Central memory CD8-positive, alpha-beta T cell (primary cell): ENCODE measurements at regions not wholly inside any gene's neighbourhood (a gene's known extent, or its start where the extent isn't known, plus 50 kb on each side); places are given as distances from the start of the nearest gene placed in this dataset.
A peak's percentile ranks its signal among the peaks of the same experiment; 100 is the strongest.

Experiments used
- ATAC-seq: fragments of 150-1000 bp; cut with Tn5 transposase; replicated peaks from 2 replicates; pipeline ENCODE4 v1.10.0; 2022; ENCODE audit warnings: mild to moderate bottlenecking, moderate FRiP score, moderate number of reproducible peaks; ENCODE audit not compliant: poor library complexity, severe bottlenecking; ENCODE audit errors: extremely low read depth
- DNase-seq, 2 donors: peaks; one replicate each; pipeline ENCODE4 v3.0.0; 2021; ENCODE audit warnings: low spot score in 2 of 2
- H3K27ac Mint-ChIP-seq: one replicate; pipeline ENCODE4 v1.8.0; 2022; ENCODE audit warnings: low read depth, mild to moderate bottlenecking, moderate library complexity, mixed read lengths
- H3K27me3 Mint-ChIP-seq: one replicate; pipeline ENCODE4 v1.8.0; 2022; ENCODE audit warnings: mixed read lengths
- H3K36me3 Mint-ChIP-seq: one replicate; pipeline ENCODE4 v1.8.0; 2022; ENCODE audit warnings: mild to moderate bottlenecking, moderate library complexity, mixed read lengths; ENCODE audit not compliant: insufficient read depth
- H3K4me1 Mint-ChIP-seq: one replicate; pipeline ENCODE4 v1.8.0; 2022; ENCODE audit warnings: mixed read lengths
- H3K4me3 Mint-ChIP-seq: one replicate; pipeline ENCODE4 v1.8.0; 2022; ENCODE audit warnings: mild to moderate bottlenecking, moderate library complexity, mixed read lengths
- H3K9me3 Mint-ChIP-seq: one replicate; pipeline ENCODE4 v1.8.0; 2022; ENCODE audit warnings: mixed read lengths

DNA sequence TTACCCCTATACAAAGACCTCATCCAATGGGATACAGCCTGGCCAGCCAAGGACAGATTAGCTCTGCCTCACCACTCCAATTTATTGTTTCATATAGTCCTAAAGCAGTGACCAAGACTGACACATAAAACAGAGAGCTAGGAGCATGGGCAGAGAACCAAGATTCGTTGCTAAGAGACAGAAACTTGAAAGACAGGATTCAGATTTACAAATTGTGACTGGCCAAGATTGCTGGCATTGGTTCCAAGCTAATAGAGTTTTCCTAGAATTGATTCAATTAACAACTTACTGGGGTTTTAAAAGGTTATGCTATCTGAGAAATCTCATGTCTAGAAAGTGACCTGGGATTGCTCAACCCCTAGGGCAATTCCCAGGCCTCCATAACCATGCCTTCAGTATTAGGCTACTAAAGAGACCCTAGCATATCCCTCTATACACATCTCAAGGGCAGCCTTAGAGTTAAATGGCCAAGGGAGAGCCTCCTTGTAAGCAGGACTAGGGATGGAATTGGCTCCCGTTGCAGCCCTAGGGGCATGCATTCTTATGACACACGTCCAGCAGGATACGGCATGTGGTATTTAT is 75.6 kb downstream of the ICOS start:
- Mint-ChIP-seq H3K27me3 (no peaks in the 10 kb centered on the region), H3K4me1 (peaks cover 7% of the 10 kb centered on the region), H3K4me3 (no peak overlapping the region), H3K27ac (no peak overlapping the region), H3K9me3 (peaks cover under 1% of the 10 kb centered on the region), H3K36me3 (peaks cover 3% of the 10 kb centered on the region)
- no peak for DNase-seq
- ATAC-seq: no peak

GRCh38 chr2:204015118-204015843 is 78.7 kb downstream of the ICOS start:
- H3K4me1 Mint-ChIP-seq: peaks cover 6% of the 10 kb centered on the region
- ATAC-seq (peak; percentile 70), DNase-seq (no peak)
- no peaks in the 10 kb centered on the region for H3K27me3 Mint-ChIP-seq
- H3K36me3 Mint-ChIP-seq: peaks cover 3% of the 10 kb centered on the region
- no peak overlapping the region for H3K4me3 Mint-ChIP-seq
- peak overlapping the region; percentile 10 for H3K27ac Mint-ChIP-seq
- H3K9me3 Mint-ChIP-seq: no peaks in the 10 kb centered on the region

- Mint-ChIP-seq H3K27me3 (no peaks in the 10 kb centered on the region), H3K27ac (no peak overlapping the region), H3K9me3 (no peaks in the 10 kb centered on the region), H3K4me3 (no peak overlapping the region), H3K36me3 (peaks cover 4% of the 10 kb centered on the region), H3K4me1 (peaks cover 6% of the 10 kb centered on the region)
- ATAC-seq (no peak), DNase-seq (no peak)
These were observed 82.2 kb downstream of the ICOS start for GRCh38 chr2:204018717-204019116.

DNA sequence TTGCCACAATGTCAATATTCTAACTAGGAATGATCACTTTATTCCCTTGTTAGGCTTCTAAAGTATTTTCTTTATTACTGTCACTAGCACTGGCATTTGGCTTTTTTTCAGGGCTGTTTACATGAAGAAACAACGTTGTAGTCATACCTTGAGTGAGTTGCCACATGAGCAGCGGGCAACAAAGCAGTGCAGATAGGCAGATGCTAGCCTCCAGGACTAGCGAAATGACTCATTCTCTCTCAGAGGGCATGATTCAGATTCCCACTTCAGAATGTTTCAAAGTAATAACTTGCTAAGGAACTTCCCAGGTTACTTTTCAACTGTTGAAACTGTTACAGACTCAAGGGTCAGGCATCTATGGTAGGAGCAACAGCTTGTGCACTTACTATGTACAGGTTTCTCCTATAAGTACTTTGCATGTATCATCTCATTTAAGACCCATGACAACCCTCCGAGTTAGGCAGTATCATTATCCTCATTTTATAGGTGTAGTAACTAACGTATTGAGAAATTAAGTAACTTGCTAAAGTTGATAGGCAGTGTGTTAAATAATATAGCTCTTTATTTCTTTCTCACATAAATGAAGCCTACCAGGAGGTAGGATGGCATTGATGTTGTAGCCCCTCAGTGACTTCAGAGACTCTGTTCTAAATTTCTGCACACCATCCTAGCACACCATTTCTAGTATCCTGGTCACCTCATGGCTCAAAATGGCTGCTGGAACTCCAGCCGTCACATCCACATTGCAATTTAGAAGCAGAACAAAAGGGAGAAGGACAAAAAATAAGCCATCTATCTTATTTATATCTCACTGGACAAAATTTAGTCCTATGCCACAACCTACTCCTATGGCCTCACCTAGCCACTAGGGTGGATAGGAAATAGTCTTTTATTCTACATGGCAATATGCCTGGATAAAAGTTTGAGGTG is 83.3 kb downstream of the ICOS start:
- Mint-ChIP-seq H3K9me3 (no peaks in the 10 kb centered on the region), H3K27ac (no peak overlapping the region), H3K4me1 (peaks cover 6% of the 10 kb centered on the region)

DNA sequence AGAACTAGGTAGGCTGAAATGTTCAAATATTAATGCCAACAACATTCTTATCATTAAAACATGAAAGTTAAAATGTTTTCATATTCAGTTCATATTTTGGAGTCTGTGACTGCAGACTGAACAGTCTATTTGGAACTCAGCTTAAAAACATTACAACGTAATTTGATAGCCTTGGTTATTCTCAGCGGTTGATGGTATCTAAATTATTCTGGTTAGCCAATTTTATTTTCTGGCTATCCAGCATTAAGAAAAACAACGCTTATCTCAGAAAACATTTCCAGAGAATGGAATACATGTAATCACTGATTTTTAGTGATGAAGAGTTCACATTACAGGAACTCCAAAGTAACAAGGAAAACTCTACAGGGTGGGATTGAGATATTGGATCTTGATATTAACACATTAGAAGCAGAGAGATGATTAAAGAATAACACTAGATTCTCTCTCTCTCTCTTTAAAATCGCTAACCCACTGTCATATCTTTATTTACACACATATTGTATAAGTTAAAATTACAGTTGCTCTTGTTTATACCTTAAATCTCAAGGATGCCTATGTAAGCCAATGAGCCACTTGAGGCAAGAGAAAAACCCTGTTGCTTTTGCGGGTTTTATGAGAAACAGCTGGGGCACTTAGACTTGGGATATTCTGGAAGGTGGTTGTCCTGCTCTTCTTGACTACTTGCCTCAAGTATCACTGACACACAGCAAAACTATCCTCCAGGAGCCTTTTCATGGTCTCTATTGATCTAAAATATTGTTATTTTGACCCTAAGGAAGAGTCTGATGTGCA is 84.9 kb downstream of the ICOS start:
- Mint-ChIP-seq H3K4me3 (no peak overlapping the region), H3K36me3 (peaks cover 2% of the 10 kb centered on the region), H3K9me3 (no peaks in the 10 kb centered on the region), H3K27me3 (no peaks in the 10 kb centered on the region), H3K27ac (no peak overlapping the region), H3K4me1 (peaks cover 3% of the 10 kb centered on the region)
- ATAC-seq (no peak), DNase-seq (no peak)

More for the DNA sequence above, 83.3 kb downstream of the ICOS start:
- DNase-seq: no peak
- no peak for ATAC-seq
- Mint-ChIP-seq H3K36me3 (peaks cover 4% of the 10 kb centered on the region), H3K27me3 (no peaks in the 10 kb centered on the region), H3K4me3 (no peak overlapping the region)

DNA sequence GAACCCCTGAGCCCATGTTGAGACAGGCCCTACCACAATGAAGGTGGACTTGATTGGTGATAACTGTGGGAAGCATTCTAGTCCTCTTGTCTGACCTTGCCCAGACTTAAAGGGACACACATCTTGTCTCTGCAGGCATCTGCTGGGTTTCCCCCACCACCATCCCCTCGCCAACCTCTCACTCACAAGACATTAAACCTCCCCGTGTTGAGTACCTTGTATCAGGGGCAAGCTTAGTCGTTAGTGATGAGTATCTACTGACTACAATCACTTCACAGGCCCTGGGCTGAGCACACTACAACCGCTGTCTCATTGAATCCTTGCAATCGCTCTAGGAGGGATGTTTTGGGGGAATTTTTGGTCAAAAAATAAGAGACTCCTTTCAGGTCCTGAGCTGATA is 86.0 kb downstream of the ICOS start:
- H3K36me3 Mint-ChIP-seq: peaks cover 2% of the 10 kb centered on the region
- no peaks in the 10 kb centered on the region for H3K27me3 Mint-ChIP-seq
- peaks cover 10% of the 10 kb centered on the region for H3K4me1 Mint-ChIP-seq
- no peak overlapping the region for H3K4me3 Mint-ChIP-seq
- no peaks in the 10 kb centered on the region for H3K9me3 Mint-ChIP-seq
- ATAC-seq: no peak
- H3K27ac Mint-ChIP-seq: no peak overlapping the region
- no peak for DNase-seq

DNA sequence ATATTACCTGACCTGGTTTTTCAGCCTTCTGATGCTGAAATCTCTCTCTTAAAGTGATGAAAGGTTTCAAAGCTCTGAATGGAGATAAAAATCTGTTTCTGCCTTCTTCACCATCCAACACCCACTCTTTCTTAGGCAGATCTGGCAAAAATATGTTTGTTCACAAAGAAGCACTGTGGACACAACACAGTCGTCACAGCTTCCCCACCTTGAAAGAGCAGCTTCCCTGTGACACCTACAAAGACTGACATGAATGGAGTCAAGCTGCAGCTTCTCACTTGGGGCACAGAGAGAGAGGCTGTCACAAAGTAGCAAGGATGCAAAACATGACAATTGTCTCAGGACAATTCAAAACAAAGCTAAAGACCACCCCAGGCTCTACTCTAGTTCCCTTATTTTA is 86.5 kb downstream of the ICOS start:
- Mint-ChIP-seq H3K36me3 (peaks cover 2% of the 10 kb centered on the region), H3K27me3 (no peaks in the 10 kb centered on the region), H3K27ac (no peak overlapping the region), H3K4me1 (peaks cover 10% of the 10 kb centered on the region), H3K4me3 (no peak overlapping the region), H3K9me3 (no peaks in the 10 kb centered on the region)
- DNase-seq (no peak), ATAC-seq (no peak)

- no peak overlapping the region for H3K4me3 Mint-ChIP-seq
- H3K27ac Mint-ChIP-seq: no peak overlapping the region
- H3K27me3 Mint-ChIP-seq: no peaks in the 10 kb centered on the region
- no peak for DNase-seq
- ATAC-seq: no peak
- H3K36me3 Mint-ChIP-seq: peaks cover 2% of the 10 kb centered on the region
- H3K4me1 Mint-ChIP-seq: peaks cover 10% of the 10 kb centered on the region
- no peaks in the 10 kb centered on the region for H3K9me3 Mint-ChIP-seq
These were observed 87.9 kb downstream of the ICOS start for GRCh38 chr2:204024503-204024902.

DNA sequence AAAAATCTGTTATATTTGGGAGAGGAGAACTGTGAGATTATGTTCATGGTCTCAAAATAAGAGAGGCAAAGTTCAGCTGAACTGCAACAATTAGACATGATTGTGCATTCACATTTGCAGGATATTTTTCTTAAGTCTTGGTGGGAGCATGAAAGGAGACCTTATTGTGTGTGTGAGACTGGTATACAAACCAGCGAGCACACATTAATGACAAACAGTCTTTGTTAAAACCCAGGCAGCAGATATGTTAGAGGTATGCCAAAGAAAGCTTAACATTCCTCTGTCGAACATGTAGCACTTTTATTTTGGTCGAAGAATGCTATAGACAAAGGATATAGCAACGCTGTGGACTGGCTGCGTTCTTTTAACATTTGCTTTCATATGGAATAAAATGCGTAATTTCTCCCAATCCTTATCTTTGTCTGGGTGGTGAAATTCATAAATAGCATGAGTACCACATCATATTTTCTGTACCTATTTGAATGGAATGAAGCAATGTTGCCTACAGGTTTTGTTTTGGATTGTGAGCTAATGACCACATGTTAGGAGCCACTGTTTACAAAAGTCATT is 88.4 kb downstream of the ICOS start:
- Mint-ChIP-seq H3K27ac (no peak overlapping the region), H3K9me3 (no peaks in the 10 kb centered on the region), H3K4me1 (peaks cover 10% of the 10 kb centered on the region), H3K4me3 (no peak overlapping the region), H3K27me3 (no peaks in the 10 kb centered on the region), H3K36me3 (peaks cover 2% of the 10 kb centered on the region)
- ATAC-seq (no peak), DNase-seq (no peak)

DNA sequence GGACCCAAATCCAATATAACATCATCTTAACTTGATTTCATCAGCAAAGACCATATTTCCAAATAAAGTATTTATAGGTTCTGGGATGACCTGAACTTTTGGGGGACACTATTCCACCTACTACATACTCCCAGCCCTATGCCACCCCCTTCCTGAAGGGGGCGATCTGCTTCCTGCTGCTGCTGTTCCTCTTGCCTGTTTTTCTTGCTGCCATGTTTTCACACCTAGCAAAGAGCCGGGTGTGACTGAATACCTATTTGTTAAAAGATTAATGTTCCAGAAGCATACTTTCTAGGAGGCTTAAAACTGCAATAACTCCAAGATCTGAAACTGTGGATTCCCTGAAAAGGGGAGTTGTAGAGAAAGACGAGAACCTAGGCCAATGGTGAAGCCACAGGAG is 89.7 kb downstream of the ICOS start:
- ATAC-seq: no peak
- no peak overlapping the region for H3K4me3 Mint-ChIP-seq
- peaks cover 2% of the 10 kb centered on the region for H3K36me3 Mint-ChIP-seq
- no peaks in the 10 kb centered on the region for H3K27me3 Mint-ChIP-seq
- H3K9me3 Mint-ChIP-seq: no peaks in the 10 kb centered on the region
- DNase-seq: no peak
- peak overlapping the region; percentile 10 for H3K27ac Mint-ChIP-seq
- peaks cover 10% of the 10 kb centered on the region for H3K4me1 Mint-ChIP-seq

DNA sequence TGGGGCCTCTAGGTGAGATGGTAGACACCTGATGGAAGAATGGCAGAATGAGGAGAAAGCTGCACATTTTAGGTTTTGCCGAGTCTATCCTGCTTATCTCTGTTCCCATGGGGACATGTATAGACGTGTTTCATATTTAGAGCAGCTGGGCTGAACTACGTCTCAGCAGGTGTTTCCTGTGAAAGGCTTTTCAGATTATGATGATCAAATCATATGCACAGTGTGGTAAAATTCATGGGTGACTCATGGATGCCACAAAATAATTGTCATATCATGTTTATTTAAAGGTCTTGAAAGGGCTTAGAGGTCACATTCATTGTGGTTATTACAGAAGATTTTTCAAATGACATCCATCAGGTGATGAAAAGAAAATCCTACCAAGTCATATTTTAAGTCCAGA is 90.5 kb downstream of the ICOS start:
- H3K27me3 Mint-ChIP-seq: no peaks in the 10 kb centered on the region
- DNase-seq (no peak), ATAC-seq (peak; percentile 84)
- no peak overlapping the region for H3K4me3 Mint-ChIP-seq
- H3K36me3 Mint-ChIP-seq: peaks cover 2% of the 10 kb centered on the region
- peak overlapping the region; percentile 10 for H3K27ac Mint-ChIP-seq
- H3K9me3 Mint-ChIP-seq: no peaks in the 10 kb centered on the region
- H3K4me1 Mint-ChIP-seq: peaks cover 10% of the 10 kb centered on the region

GRCh38 chr2:204030322-204030721 is 93.8 kb downstream of the ICOS start:
- no peak for DNase-seq
- H3K9me3 Mint-ChIP-seq: no peaks in the 10 kb centered on the region
- no peak overlapping the region for H3K4me3 Mint-ChIP-seq
- no peaks in the 10 kb centered on the region for H3K36me3 Mint-ChIP-seq
- no peaks in the 10 kb centered on the region for H3K27me3 Mint-ChIP-seq
- peaks cover 10% of the 10 kb centered on the region for H3K4me1 Mint-ChIP-seq
- no peak overlapping the region for H3K27ac Mint-ChIP-seq
- ATAC-seq: no peak
